Vagina (tissue), 2 donors: ENCODE measurements at regions not wholly inside any gene's neighbourhood (a gene's known extent, or its start where the extent isn't known, plus 50 kb on each side); places are given as distances from the start of the nearest gene placed in this dataset.

Experiments used
- POLR2A ChIP-seq, 2 donors: fragments of 450-650 bp; IDR thresholded peaks; one replicate each; pipeline ENCODE4 v1.6.1; 2017; ENCODE audit warnings: antibody characterized with exemption in 2 of 2, mild to moderate bottlenecking in 2 of 2, moderate library complexity in 2 of 2
- POLR2AphosphoS5 ChIP-seq, 2 donors: sonication (generic); formaldehyde crosslinking; IDR thresholded peaks; one replicate each; pipeline ENCODE4 v1.9.0; 2017; ENCODE audit warnings: antibody characterized with exemption in 2 of 2, mild to moderate bottlenecking in 2 of 2, low read depth in 1 of 2; ENCODE audit not compliant: insufficient read depth in 1 of 2

GRCh38 chr11:82639251-82639650 lies 94.4 kb downstream of the FAM181B start:
- TF ChIP-seq POLR2AphosphoS5 (IDR thresholded peaks at IDR 0.05; ENCODE audit: insufficient read depth in 1 of 2, low read depth in 1 of 2) = no peak
- TF ChIP-seq POLR2A (IDR thresholded peaks at IDR 0.05) = no peak
